ENCODE measurements at regions not wholly inside any gene's neighbourhood (a gene's known extent, or its start where the extent isn't known, plus 50 kb on each side); places are given as distances from the start of the nearest gene placed in this dataset.

DNA sequence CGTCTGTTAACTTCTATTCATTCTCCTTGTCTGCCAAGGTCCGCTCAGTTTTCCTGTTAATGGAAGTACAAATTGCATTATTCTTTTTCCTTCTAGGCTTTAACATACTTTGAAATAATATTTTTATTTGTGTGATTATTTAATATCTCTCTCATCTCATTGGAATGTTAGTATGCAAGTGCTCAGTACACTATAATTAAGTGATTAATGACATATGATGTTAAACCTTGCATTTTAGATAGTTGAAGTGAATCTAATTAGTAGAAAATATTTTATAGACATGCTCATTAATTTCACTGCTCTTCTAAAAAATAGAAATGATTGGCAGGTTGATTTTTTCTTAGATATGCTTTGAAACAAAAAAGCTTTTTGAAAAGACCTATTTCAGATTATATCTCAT is 1079.8 kb downstream of the RAPGEF2 start:
- no peak for TF ChIP-seq GATA3 (IDR thresholded peaks at IDR 0.05; ENCODE audit: low read depth, low read length)
- no peak for TF ChIP-seq GATA2 (IDR thresholded peaks at IDR 0.05; ENCODE audit: low read depth, low read length)
